Activated CD8-positive, alpha-beta T cell treated with anti-CD3 and anti-CD28 coated beads for 36 hours (primary cell): ENCODE measurements at regions not wholly inside any gene's neighbourhood (a gene's known extent, or its start where the extent isn't known, plus 50 kb on each side); places are given as distances from the start of the nearest gene placed in this dataset.

ENCODE experiments used
- ATAC-seq: fragments of 200-7000 bp; cut with Tn5 transposase; one replicate; pipeline ENCODE4 v1.10.0; 2021; ENCODE audit warnings: mild to moderate bottlenecking, moderate library complexity
- CTCF ChIA-PET: fragments of 350-600 bp; sonication (Branson Sonifier 250); formaldehyde crosslinking; loops from one replicate; lab custom pipeline; 2021; ENCODE audit warnings: antibody characterized with exemption; lab: Charles Lee
- POLR2A ChIA-PET: fragments of 350-600 bp; sonication (Branson Sonifier 250); formaldehyde crosslinking; loops from one replicate; lab custom pipeline; 2021; ENCODE audit warnings: antibody characterized with exemption; lab: Charles Lee
- DNase-seq: peaks from one replicate; pipeline ENCODE4 v3.0.0-alpha.2; 2020
- H3K27ac Mint-ChIP-seq: one replicate; pipeline ENCODE4 v1.8.0; 2021; ENCODE audit warnings: mild to moderate bottlenecking, mixed read lengths
- H3K27me3 Mint-ChIP-seq: one replicate; pipeline ENCODE4 v1.8.0; 2021; ENCODE audit warnings: mixed read lengths
- H3K36me3 Mint-ChIP-seq: one replicate; pipeline ENCODE4 v1.8.0; 2021; ENCODE audit warnings: low read depth, mixed read lengths
- H3K4me1 Mint-ChIP-seq: one replicate; pipeline ENCODE4 v1.8.0; 2021; ENCODE audit warnings: low read depth, mixed read lengths
- H3K4me3 Mint-ChIP-seq: one replicate; pipeline ENCODE4 v1.8.0; 2021; ENCODE audit warnings: mild to moderate bottlenecking, moderate library complexity, mixed read lengths
- H3K9me3 Mint-ChIP-seq: one replicate; pipeline ENCODE4 v1.8.0; 2021; ENCODE audit warnings: mixed read lengths
- CTCF ChIP-seq: fragments of 200-600 bp; IDR thresholded peaks from one replicate; pipeline ENCODE4 v1.8.0; 2022; ENCODE audit warnings: antibody characterized with exemption, mild to moderate bottlenecking
- intact Hi-C: fragments of 100-400 bp; cut with micrococcal nuclease; formaldehyde crosslinking; loops from one replicate; pipeline ENCODE4 v1.10.0; 2022

GRCh38 chr12:92629349-92630065, 73.3 kb upstream of the PLEKHG7 start:
- CTCF ChIA-PET: interaction anchor here (1.3 kb wide), 1 partner anchor 20 kb away, joined by 5 read pairs; no protein-coding TSS in a partner anchor

GRCh38 chr12:92628476-92628875, 74.3 kb upstream of the PLEKHG7 start:
- CTCF ChIA-PET: no interaction called here
- H3K4me1 Mint-ChIP-seq: no peaks in the 10 kb centered on the region

More at GRCh38 chr12:92629349-92630065, 73.3 kb upstream of the PLEKHG7 start:
- H3K27me3 Mint-ChIP-seq: no peaks in the 10 kb centered on the region
- POLR2A ChIA-PET: no interaction called here
- intact Hi-C loops: no loop called here
- no peak overlapping the region for H3K4me3 Mint-ChIP-seq
- ATAC-seq (no peak), DNase-seq (no peak)
- TF ChIP-seq CTCF: no peak
- H3K27ac Mint-ChIP-seq: no peak overlapping the region
- H3K36me3 Mint-ChIP-seq: no peaks in the 10 kb centered on the region
- H3K9me3 Mint-ChIP-seq: no peaks in the 10 kb centered on the region
- no peaks in the 10 kb centered on the region for H3K4me1 Mint-ChIP-seq

GRCh38 chr12:92627511-92627910, 75.3 kb upstream of the PLEKHG7 start:
- H3K27me3 Mint-ChIP-seq: no peaks in the 10 kb centered on the region
- intact Hi-C loops: no loop called here
- no peak overlapping the region for H3K4me3 Mint-ChIP-seq
- no peaks in the 10 kb centered on the region for H3K4me1 Mint-ChIP-seq
- ATAC-seq: no peak
- no peaks in the 10 kb centered on the region for H3K36me3 Mint-ChIP-seq
- CTCF ChIA-PET: no interaction called here
- no peak for TF ChIP-seq CTCF
- POLR2A ChIA-PET: no interaction called here
- no peak for DNase-seq
- no peak overlapping the region for H3K27ac Mint-ChIP-seq
- peaks cover 3% of the 10 kb centered on the region for H3K9me3 Mint-ChIP-seq

More at GRCh38 chr12:92628476-92628875, 74.3 kb upstream of the PLEKHG7 start:
- DNase-seq (no peak), ATAC-seq (no peak)
- Mint-ChIP-seq H3K4me3 (no peak overlapping the region), H3K27ac (no peak overlapping the region), H3K36me3 (no peaks in the 10 kb centered on the region), H3K9me3 (no peaks in the 10 kb centered on the region), H3K27me3 (no peaks in the 10 kb centered on the region)
- POLR2A ChIA-PET: no interaction called here
- no peak for TF ChIP-seq CTCF
- intact Hi-C loops: no loop called here

GRCh38 chr12:92625639-92626310, 77.0 kb upstream of the PLEKHG7 start:
- no peaks in the 10 kb centered on the region for H3K36me3 Mint-ChIP-seq
- peaks cover 3% of the 10 kb centered on the region for H3K9me3 Mint-ChIP-seq
- no peak overlapping the region for H3K27ac Mint-ChIP-seq
- ChIA-PET POLR2A (no interaction called here), CTCF (interaction anchor here (1.2 kb wide), 1 partner anchor 10 kb away, joined by 3 read pairs; no protein-coding TSS in a partner anchor)
- H3K4me3 Mint-ChIP-seq: no peak overlapping the region
- no peaks in the 10 kb centered on the region for H3K27me3 Mint-ChIP-seq
- TF ChIP-seq CTCF: no peak
- ATAC-seq (no peak), DNase-seq (no peak)
- H3K4me1 Mint-ChIP-seq: no peaks in the 10 kb centered on the region
- intact Hi-C loops: no loop called here

- ChIA-PET POLR2A (no interaction called here), CTCF (no interaction called here)
- H3K36me3 Mint-ChIP-seq: no peaks in the 10 kb centered on the region
Observed at GRCh38 chr12:92624236-92624635, 78.6 kb upstream of the PLEKHG7 start.

More at GRCh38 chr12:92624236-92624635, 78.6 kb upstream of the PLEKHG7 start:
- intact Hi-C loops: no loop called here
- peaks cover 3% of the 10 kb centered on the region for H3K9me3 Mint-ChIP-seq
- DNase-seq: no peak
- H3K4me1 Mint-ChIP-seq: no peaks in the 10 kb centered on the region
- no peak for ATAC-seq
- no peak for TF ChIP-seq CTCF
- H3K27me3 Mint-ChIP-seq: no peaks in the 10 kb centered on the region
- H3K27ac Mint-ChIP-seq: no peak overlapping the region
- H3K4me3 Mint-ChIP-seq: no peak overlapping the region
